MV-4-11 (cell line): ENCODE measurements at regions not wholly inside any gene's neighbourhood (a gene's known extent, or its start where the extent isn't known, plus 50 kb on each side); places are given as distances from the start of the nearest gene placed in this dataset.
"Not testable (repeated sequence)": the region's sequence is repeated elsewhere in the genome, so short reads cannot be mapped to it uniquely, and the experiment has no call there.

Experiments
- DNase-seq: peaks from one replicate; lab custom pipeline; 2025; lab: John Stamatoyannopoulos, UW

GRCh38 chr2:184091456-184091855 lies 506.9 kb upstream of the ZNF804A start:
- DNase-seq = no peak

GRCh38 chr2:184113696-184114403 lies 484.5 kb upstream of the ZNF804A start:
- DNase-seq = no peak

- no peak for DNase-seq
These were observed 483.9 kb upstream of the ZNF804A start for GRCh38 chr2:184114439-184114838.

- no peak for DNase-seq
These were observed 478.1 kb upstream of the ZNF804A start for GRCh38 chr2:184119989-184120800.

- no peak for DNase-seq
These were observed 472.5 kb upstream of the ZNF804A start for GRCh38 chr2:184125867-184126266.

GRCh38 chr2:184129073-184129472 lies 469.3 kb upstream of the ZNF804A start:
- no peak for DNase-seq

GRCh38 chr2:184137955-184138354 lies 460.4 kb upstream of the ZNF804A start:
- no peak for DNase-seq

- no peak for DNase-seq
These were observed 456.5 kb upstream of the ZNF804A start for GRCh38 chr2:184141866-184142265.

GRCh38 chr2:184154438-184154837 lies 443.9 kb upstream of the ZNF804A start:
- no peak for DNase-seq

GRCh38 chr2:184155791-184156190 lies 442.5 kb upstream of the ZNF804A start:
- no peak for DNase-seq

- DNase-seq = no peak
These were observed 441.2 kb upstream of the ZNF804A start for GRCh38 chr2:184157141-184157540.

GRCh38 chr2:184162426-184162825 lies 435.9 kb upstream of the ZNF804A start:
- DNase-seq = no peak

- DNase-seq = not testable (repeated sequence)
These were observed 429.5 kb upstream of the ZNF804A start for GRCh38 chr2:184168823-184169222.

- DNase-seq = no peak
These were observed 429.0 kb upstream of the ZNF804A start for GRCh38 chr2:184169366-184169765.

- no peak for DNase-seq
These were observed 423.7 kb upstream of the ZNF804A start for GRCh38 chr2:184174493-184175104.

GRCh38 chr2:184178229-184178628 lies 420.1 kb upstream of the ZNF804A start:
- no peak for DNase-seq

- no peak for DNase-seq
These were observed 411.9 kb upstream of the ZNF804A start for GRCh38 chr2:184186436-184186835.

GRCh38 chr2:184187421-184187971 lies 410.8 kb upstream of the ZNF804A start:
- DNase-seq = no peak

- DNase-seq = no peak
These were observed 407.6 kb upstream of the ZNF804A start for GRCh38 chr2:184190725-184191124.

- no peak for DNase-seq
These were observed 405.7 kb upstream of the ZNF804A start for GRCh38 chr2:184192649-184193048.

GRCh38 chr2:184197413-184197812 lies 400.9 kb upstream of the ZNF804A start:
- no peak for DNase-seq

- DNase-seq = not testable (repeated sequence)
These were observed 399.5 kb upstream of the ZNF804A start for GRCh38 chr2:184198791-184199190.

- DNase-seq = no peak
These were observed 399.1 kb upstream of the ZNF804A start for GRCh38 chr2:184199274-184199673.
